HL-60 (cell line): ENCODE measurements at regions not wholly inside any gene's neighbourhood (a gene's known extent, or its start where the extent isn't known, plus 50 kb on each side); places are given as distances from the start of the nearest gene placed in this dataset.

Experiments used
- GABPA ChIP-seq: IDR thresholded peaks from 2 replicates; pipeline ENCODE4 v1.6.1; 2012; ENCODE audit warnings: low read depth
- POLR2AphosphoS5 ChIP-seq: IDR thresholded peaks from 2 replicates; pipeline ENCODE4 v1.6.1; 2012; ENCODE audit warnings: low read depth
- TF ChIP-seq, protein P1 (sequence below): IDR thresholded peaks from one replicate; pipeline ENCODE4 v1.5.1; 2011; ENCODE audit warnings: low read length, control low read depth, inconsistent platforms; ENCODE audit not compliant: insufficient read depth

DNA sequence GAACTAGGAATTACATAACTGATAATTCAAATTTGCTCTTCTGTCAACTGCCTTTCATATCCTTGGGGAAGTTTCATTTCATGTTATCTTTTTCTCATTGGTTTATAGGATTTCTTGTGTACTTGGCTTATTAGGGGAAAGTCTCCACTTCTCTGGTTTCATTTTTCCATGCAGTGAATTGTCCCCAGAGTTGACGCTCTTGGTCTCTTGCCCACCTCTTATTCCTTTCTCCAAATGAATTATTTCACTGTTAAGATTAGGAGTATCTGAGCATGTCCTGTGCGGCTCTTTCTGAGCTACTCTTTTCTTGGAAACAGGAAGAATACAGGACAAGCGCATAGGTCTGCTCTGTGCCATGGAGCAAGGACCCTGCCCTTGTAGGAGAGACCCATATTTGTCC lies 104.8 kb downstream of the POSTN start:
- TF ChIP-seq, protein P1, sequence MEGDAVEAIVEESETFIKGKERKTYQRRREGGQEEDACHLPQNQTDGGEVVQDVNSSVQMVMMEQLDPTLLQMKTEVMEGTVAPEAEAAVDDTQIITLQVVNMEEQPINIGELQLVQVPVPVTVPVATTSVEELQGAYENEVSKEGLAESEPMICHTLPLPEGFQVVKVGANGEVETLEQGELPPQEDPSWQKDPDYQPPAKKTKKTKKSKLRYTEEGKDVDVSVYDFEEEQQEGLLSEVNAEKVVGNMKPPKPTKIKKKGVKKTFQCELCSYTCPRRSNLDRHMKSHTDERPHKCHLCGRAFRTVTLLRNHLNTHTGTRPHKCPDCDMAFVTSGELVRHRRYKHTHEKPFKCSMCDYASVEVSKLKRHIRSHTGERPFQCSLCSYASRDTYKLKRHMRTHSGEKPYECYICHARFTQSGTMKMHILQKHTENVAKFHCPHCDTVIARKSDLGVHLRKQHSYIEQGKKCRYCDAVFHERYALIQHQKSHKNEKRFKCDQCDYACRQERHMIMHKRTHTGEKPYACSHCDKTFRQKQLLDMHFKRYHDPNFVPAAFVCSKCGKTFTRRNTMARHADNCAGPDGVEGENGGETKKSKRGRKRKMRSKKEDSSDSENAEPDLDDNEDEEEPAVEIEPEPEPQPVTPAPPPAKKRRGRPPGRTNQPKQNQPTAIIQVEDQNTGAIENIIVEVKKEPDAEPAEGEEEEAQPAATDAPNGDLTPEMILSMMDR = no peak
- TF ChIP-seq POLR2AphosphoS5 = no peak
- TF ChIP-seq GABPA = no peak
